A673 (cell line): ENCODE measurements at regions not wholly inside any gene's neighbourhood (a gene's known extent, or its start where the extent isn't known, plus 50 kb on each side); places are given as distances from the start of the nearest gene placed in this dataset.

Experiments used
- CTCF ChIP-seq: fragments of 300-800, 200-600 bp; sonication (generic); conservative IDR thresholded peaks from 2 replicates; pipeline ENCODE4 v1.5.1; 2017; ENCODE audit warnings: low read depth, mild to moderate bottlenecking, antibody characterized with exemption, low read length, moderate library complexity, mixed read lengths
- EZH2 ChIP-seq: fragments of 200-600 bp; sonication (generic); IDR thresholded peaks from 2 replicates; pipeline ENCODE4 v1.6.1; 2017; ENCODE audit warnings: borderline replicate concordance, low read depth, mild to moderate bottlenecking, mixed read lengths, antibody characterized with exemption, low read length; ENCODE audit not compliant: poor library complexity, severe bottlenecking

GRCh38 chr3:157859541-157859940, 246.7 kb downstream of the SHOX2 start:
- TF ChIP-seq CTCF (no peak), EZH2 (no peak)
